B cell (primary cell): ENCODE measurements at regions not wholly inside any gene's neighbourhood (a gene's known extent, or its start where the extent isn't known, plus 50 kb on each side); places are given as distances from the start of the nearest gene placed in this dataset.

Experiments used
- ATAC-seq: fragments of 200-7000 bp; cut with Tn5 transposase; one replicate; pipeline ENCODE4 v1.10.0; 2021; ENCODE audit warnings: low read depth, mild to moderate bottlenecking, moderate number of reproducible peaks, moderate library complexity
- CTCF ChIA-PET: fragments of 350-600 bp; sonication (Branson Sonifier 250); formaldehyde crosslinking; loops from one replicate; lab custom pipeline; 2021; ENCODE audit warnings: antibody characterized with exemption, inconsistent platforms; lab: Charles Lee
- POLR2A ChIA-PET: fragments of 350-600 bp; sonication (Branson Sonifier 250); formaldehyde crosslinking; loops from one replicate; lab custom pipeline; 2021; ENCODE audit warnings: antibody characterized with exemption; lab: Charles Lee
- DNase-seq: peaks from one replicate; pipeline ENCODE4 v3.0.0; 2013
- H2AFZ ChIP-seq: 2 replicates; pipeline ENCODE4 v1.6.1; 2012; ENCODE audit warnings: mild to moderate bottlenecking, low read depth, low read length; ENCODE audit not compliant: insufficient read depth, poor library complexity, severe bottlenecking
- H3K27ac ChIP-seq, 2 donors: 1 replicate in 1 of 2; 2 replicates in 1 of 2; pipeline ENCODE4 v1.5.1; 2012 to 2013; ENCODE audit warnings: low read length in 2 of 2, mild to moderate bottlenecking in 2 of 2, moderate library complexity in 1 of 2
- H3K27me3 ChIP-seq, 4 experiments: fragments of 200-600 bp in 1 of 4; sonication (generic) in 1 of 4; replicated peaks in 1 of 4; 1 replicate in 2 of 4; 2 replicates in 2 of 4; pipeline versions ENCODE4 v1.6.1 to v1.7.0; 2013 to 2016; ENCODE audit warnings: low read length in 3 of 4, mild to moderate bottlenecking in 2 of 4, mixed read lengths in 1 of 4, moderate library complexity in 1 of 4; ENCODE audit not compliant: insufficient read depth in 4 of 4, control insufficient read depth in 3 of 4; ENCODE audit errors: control extremely low read depth in 1 of 4
- H3K36me3 ChIP-seq, 2 experiments: replicated peaks in 1 of 2; 1 replicate in 1 of 2; 2 replicates in 1 of 2; pipeline versions ENCODE4 v1.6.1 to v1.7.1; 2013; ENCODE audit warnings: low read length in 1 of 2; ENCODE audit not compliant: insufficient read depth in 2 of 2, control insufficient read depth in 1 of 2; ENCODE audit errors: control extremely low read depth in 1 of 2, extremely low read depth in 1 of 2
- H3K4me1 ChIP-seq, 2 donors: fragments of 200-600 bp in 1 of 2; sonication (generic) in 1 of 2; 1 replicate in 1 of 2; 2 replicates in 1 of 2; pipeline versions ENCODE4 v1.5.1 to v1.6.1; 2013 to 2017; ENCODE audit warnings: low read length in 2 of 2; ENCODE audit not compliant: control insufficient read depth in 2 of 2, insufficient read depth in 2 of 2
- H3K4me2 ChIP-seq: replicated peaks from 2 replicates; pipeline ENCODE3; 2012; ENCODE audit warnings: mild to moderate bottlenecking, low read depth, low read length; ENCODE audit not compliant: poor library complexity, severe bottlenecking
- H3K4me3 ChIP-seq, 5 experiments: fragments of 200-600 bp in 1 of 5; sonication (generic) in 1 of 5; 1 replicate in 3 of 5; 2 replicates in 2 of 5; pipeline versions ENCODE4 v1.5.1 to v1.7.0; 2011 to 2016; ENCODE audit warnings: low read length in 4 of 5, mild to moderate bottlenecking in 4 of 5, low read depth in 2 of 5, control low read depth in 1 of 5, moderate library complexity in 1 of 5; ENCODE audit not compliant: insufficient read depth in 1 of 5; ENCODE audit errors: control extremely low read depth in 1 of 5, extremely low read depth in 1 of 5
- H3K79me2 ChIP-seq: fragments of 200-600 bp; sonication (generic); one replicate; pipeline ENCODE4 v1.6.0; 2016; ENCODE audit warnings: low read length; ENCODE audit not compliant: control insufficient read depth, insufficient read depth
- H3K9ac ChIP-seq: fragments of 200-600 bp; sonication (generic); 2 replicates; pipeline ENCODE4 v1.6.1; 2017; ENCODE audit warnings: mild to moderate bottlenecking, low read length, moderate library complexity
- H3K9me3 ChIP-seq, 3 donors: one replicate each; pipeline versions ENCODE4 v1.6.1 to v1.7.1; 2013; ENCODE audit warnings: low read length in 2 of 3; ENCODE audit not compliant: control insufficient read depth in 2 of 3, insufficient read depth in 1 of 3; ENCODE audit errors: control extremely low read depth in 1 of 3
- H4K20me1 ChIP-seq: 2 replicates; pipeline ENCODE4 v1.6.0; 2012; ENCODE audit warnings: mild to moderate bottlenecking, low read length; ENCODE audit not compliant: insufficient read depth, control insufficient read depth, poor library complexity, severe bottlenecking
- H3K27ac Mint-ChIP-seq: one replicate; pipeline ENCODE4 v1.8.0; 2021; ENCODE audit warnings: mixed read lengths
- H3K27me3 Mint-ChIP-seq: one replicate; pipeline ENCODE4 v1.8.0; 2021; ENCODE audit warnings: mixed read lengths
- H3K4me1 Mint-ChIP-seq: one replicate; pipeline ENCODE4 v1.8.0; 2021; ENCODE audit warnings: mixed read lengths
- H3K4me3 Mint-ChIP-seq: one replicate; pipeline ENCODE4 v1.8.0; 2021; ENCODE audit warnings: mixed read lengths
- H3K9me3 Mint-ChIP-seq: one replicate; pipeline ENCODE4 v1.8.0; 2022; ENCODE audit warnings: mixed read lengths; ENCODE audit not compliant: insufficient read depth
- EZH2 ChIP-seq: IDR thresholded peaks from 2 replicates; pipeline ENCODE4 v1.6.1; 2012; ENCODE audit warnings: borderline replicate concordance, low read depth, mild to moderate bottlenecking, moderate library complexity, low read length; ENCODE audit not compliant: insufficient read depth, poor library complexity, severe bottlenecking
- WGBS: methylation state at CpG from one replicate; pipeline ENCODE4 v1.1.5; 2013; ENCODE audit warnings: missing lambda C conversion rate; ENCODE audit not compliant: insufficient coverage; 5-methylcytosine and 5-hydroxymethylcytosine counted together
- intact Hi-C: fragments of 100-400 bp; cut with micrococcal nuclease; formaldehyde crosslinking; loops from one replicate; pipeline ENCODE4 v1.10.0; 2022
- TF ChIP-seq, protein P1 (sequence below): fragments of 200-600 bp; IDR thresholded peaks from one replicate; pipeline ENCODE4 v1.8.0; 2022; ENCODE audit warnings: antibody characterized with exemption, mild to moderate bottlenecking

DNA sequence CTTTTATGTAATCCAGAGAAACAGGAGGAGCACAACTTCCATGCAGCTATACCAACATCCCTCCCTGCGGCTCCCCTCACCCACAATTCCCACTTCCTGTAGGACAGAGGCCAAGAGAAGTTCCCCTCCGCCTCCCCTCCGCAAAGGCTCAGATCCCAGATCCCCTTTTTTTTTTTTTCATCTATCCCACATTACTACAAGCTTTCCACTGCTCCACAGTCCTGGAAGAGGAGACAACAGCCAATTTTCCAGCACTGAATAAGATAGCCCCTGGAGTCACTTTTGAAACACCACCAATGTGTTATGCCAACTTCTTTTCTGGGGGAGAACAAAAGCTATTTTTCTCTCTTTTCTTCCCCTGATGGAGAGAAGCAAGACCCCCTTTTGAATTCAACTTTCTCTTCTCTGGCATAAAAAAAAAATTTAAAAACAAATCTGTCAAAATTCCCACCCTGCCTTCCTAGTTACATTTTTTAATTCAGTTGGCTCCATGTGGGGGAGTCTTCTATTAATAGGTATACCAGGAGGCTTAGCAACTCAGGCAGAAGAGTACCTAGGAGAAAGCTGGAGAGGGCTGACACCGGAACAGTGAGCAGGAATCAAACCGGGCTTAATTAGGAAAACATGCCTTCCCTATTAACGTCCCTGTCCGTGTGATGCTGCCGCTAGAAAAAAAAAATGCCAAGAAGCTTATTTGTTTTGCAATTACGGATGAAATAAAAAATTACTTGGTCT lies 543.4 kb downstream of the BUD13 start:
- H4K20me1 ChIP-seq: no peaks in the 10 kb centered on the region
- H3K4me1 Mint-ChIP-seq: no peaks in the 10 kb centered on the region
- H2AFZ ChIP-seq: no peak overlapping the region
- no peak for ATAC-seq
- no peaks in the 10 kb centered on the region for H3K9me3 Mint-ChIP-seq
- no peak overlapping the region for H3K4me3 Mint-ChIP-seq
- intact Hi-C loops: no loop called here
- H3K27me3 ChIP-seq: peaks cover 0 to 4% (median 0%) of the 10 kb centered on the region in 4 experiments
- CTCF ChIA-PET: interaction anchor here (1.1 kb wide), 1 partner anchor 10 kb away, joined by 3 read pairs; no protein-coding TSS in a partner anchor
- H3K4me3 ChIP-seq: no peak overlapping the region
- H3K79me2 ChIP-seq: no peaks in the 10 kb centered on the region
- no peak overlapping the region for H3K27ac Mint-ChIP-seq
- DNase-seq: no peak
- WGBS: 80% methylated on average over 5 of the region's 9 CpGs
- no peaks in the 10 kb centered on the region for H3K4me1 ChIP-seq
- TF ChIP-seq, protein P1, sequence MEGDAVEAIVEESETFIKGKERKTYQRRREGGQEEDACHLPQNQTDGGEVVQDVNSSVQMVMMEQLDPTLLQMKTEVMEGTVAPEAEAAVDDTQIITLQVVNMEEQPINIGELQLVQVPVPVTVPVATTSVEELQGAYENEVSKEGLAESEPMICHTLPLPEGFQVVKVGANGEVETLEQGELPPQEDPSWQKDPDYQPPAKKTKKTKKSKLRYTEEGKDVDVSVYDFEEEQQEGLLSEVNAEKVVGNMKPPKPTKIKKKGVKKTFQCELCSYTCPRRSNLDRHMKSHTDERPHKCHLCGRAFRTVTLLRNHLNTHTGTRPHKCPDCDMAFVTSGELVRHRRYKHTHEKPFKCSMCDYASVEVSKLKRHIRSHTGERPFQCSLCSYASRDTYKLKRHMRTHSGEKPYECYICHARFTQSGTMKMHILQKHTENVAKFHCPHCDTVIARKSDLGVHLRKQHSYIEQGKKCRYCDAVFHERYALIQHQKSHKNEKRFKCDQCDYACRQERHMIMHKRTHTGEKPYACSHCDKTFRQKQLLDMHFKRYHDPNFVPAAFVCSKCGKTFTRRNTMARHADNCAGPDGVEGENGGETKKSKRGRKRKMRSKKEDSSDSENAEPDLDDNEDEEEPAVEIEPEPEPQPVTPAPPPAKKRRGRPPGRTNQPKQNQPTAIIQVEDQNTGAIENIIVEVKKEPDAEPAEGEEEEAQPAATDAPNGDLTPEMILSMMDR: no peak
- POLR2A ChIA-PET: no interaction called here
- peaks cover 21% of the 10 kb centered on the region for H3K27me3 Mint-ChIP-seq
- H3K4me2 ChIP-seq: no peak overlapping the region
- no peaks in the 10 kb centered on the region for H3K36me3 ChIP-seq
- no peak overlapping the region for H3K9ac ChIP-seq
- no peaks in the 10 kb centered on the region for H3K9me3 ChIP-seq
- H3K27ac ChIP-seq: no peak overlapping the region

DNA sequence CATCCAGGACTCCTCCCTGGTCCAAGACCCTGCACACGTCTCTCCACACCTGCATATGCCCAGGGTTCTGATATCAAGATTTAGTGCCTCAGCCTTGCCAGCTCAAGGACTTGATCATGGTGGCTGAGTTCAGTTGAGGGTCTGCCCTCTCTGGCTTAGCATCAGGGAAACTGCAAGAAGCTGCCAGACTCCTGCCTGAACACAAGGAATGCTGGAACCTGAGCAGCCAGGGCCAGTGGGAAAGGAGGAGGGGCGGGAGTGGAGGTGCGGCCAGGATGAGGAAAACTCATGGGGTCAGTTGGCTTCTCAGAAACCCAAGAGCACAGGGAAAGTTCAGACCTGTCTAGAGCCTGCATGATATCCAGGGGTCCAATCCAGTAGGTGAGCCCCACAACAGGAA lies 546.1 kb downstream of the BUD13 start:
- 72% methylated on average over 3 of the region's 3 CpGs for WGBS
- Histone ChIP-seq H3K9me3 (no peaks in the 10 kb centered on the region), H3K4me3 (no peak overlapping the region), H4K20me1 (no peaks in the 10 kb centered on the region), H3K79me2 (no peaks in the 10 kb centered on the region), H3K9ac (no peak overlapping the region), H3K36me3 (no peaks in the 10 kb centered on the region), H3K4me1 (no peaks in the 10 kb centered on the region), H3K4me2 (no peak overlapping the region), H3K27ac (no peak overlapping the region), H2AFZ (no peak overlapping the region), H3K27me3 (peaks cover 0 to 4% (median 0%) of the 10 kb centered on the region in 4 experiments)
- H3K27me3 Mint-ChIP-seq: peaks cover 21% of the 10 kb centered on the region
- ATAC-seq: no peak
- H3K27ac Mint-ChIP-seq: no peak overlapping the region
- no peak overlapping the region for H3K4me3 Mint-ChIP-seq
- no peaks in the 10 kb centered on the region for H3K4me1 Mint-ChIP-seq
- ChIA-PET CTCF (no interaction called here), POLR2A (no interaction called here)
- DNase-seq: no peak
- H3K9me3 Mint-ChIP-seq: no peaks in the 10 kb centered on the region
- intact Hi-C loops: no loop called here
- TF ChIP-seq, protein P1: no peak
- no peak for TF ChIP-seq EZH2
